Left colon (tissue), 2 donors: ENCODE measurements at regions not wholly inside any gene's neighbourhood (a gene's known extent, or its start where the extent isn't known, plus 50 kb on each side); places are given as distances from the start of the nearest gene placed in this dataset.

ENCODE experiments used
- ATAC-seq: fragments of 200-7000 bp; cut with Tn5 transposase; one replicate; pipeline ENCODE4 v1.9.1; 2020; ENCODE audit warnings: mild to moderate bottlenecking, moderate library complexity
- DNase-seq, 2 donors: peaks; one replicate each; pipeline ENCODE4 v3.0.0-alpha.2; 2020
- intact Hi-C, 2 donors: fragments of 100-400 bp; cut with DNase I in 1 of 2; cut with micrococcal nuclease in 1 of 2; formaldehyde crosslinking; loops; one replicate each; pipeline versions ENCODE4 v1.11.2 to v1.14.0; 2022; cut with DNase I, micrococcal nuclease
- donor health status: DM: no; HTN: no; CAD: no.
- donor health status: DM: yes; HTN: yes; CAD: no.

DNA sequence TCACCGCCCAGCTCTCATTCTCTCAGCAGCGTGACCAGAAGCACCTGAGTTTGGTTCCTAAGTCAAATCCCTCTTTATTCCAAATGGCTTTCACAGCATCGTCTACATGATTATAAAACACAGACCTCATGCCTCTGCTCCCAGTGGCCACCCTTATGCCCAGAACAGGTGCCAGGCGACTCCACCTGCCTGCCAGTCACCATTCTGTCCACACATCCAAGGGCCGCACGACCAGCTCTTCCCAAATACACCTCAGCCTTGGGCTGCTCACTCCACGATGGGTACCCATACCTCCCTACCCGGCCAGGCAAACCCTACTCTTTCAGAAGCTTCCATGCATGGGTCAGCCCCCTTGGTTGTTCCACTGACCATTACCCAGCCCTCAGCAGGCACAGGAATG is 851.6 kb upstream of the SALL3 start:
- intact Hi-C loops, result no loop called here
- no peak for ATAC-seq
- no peak for DNase-seq

DNA sequence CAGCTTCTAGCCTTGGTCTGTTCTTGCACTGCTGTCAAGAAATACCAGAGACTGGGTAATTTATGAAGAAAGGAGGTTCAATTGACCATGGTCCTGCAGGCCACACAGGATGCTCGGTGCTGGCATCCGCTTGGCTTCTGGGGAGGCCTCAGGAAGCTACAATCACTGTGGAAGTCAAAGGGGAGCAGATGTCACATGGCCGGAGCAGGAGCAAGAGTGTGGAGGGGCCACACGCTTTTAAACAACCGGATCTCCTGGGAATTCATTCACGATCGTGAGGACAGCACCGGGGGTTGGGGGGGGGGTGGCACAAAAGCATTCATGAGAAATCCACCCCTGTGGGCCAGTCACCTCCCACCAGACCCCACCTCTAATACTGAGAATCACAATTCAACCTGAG is 850.4 kb upstream of the SALL3 start:
- DNase-seq (no peak), ATAC-seq (no peak)
- intact Hi-C loops, result no loop called here

DNA sequence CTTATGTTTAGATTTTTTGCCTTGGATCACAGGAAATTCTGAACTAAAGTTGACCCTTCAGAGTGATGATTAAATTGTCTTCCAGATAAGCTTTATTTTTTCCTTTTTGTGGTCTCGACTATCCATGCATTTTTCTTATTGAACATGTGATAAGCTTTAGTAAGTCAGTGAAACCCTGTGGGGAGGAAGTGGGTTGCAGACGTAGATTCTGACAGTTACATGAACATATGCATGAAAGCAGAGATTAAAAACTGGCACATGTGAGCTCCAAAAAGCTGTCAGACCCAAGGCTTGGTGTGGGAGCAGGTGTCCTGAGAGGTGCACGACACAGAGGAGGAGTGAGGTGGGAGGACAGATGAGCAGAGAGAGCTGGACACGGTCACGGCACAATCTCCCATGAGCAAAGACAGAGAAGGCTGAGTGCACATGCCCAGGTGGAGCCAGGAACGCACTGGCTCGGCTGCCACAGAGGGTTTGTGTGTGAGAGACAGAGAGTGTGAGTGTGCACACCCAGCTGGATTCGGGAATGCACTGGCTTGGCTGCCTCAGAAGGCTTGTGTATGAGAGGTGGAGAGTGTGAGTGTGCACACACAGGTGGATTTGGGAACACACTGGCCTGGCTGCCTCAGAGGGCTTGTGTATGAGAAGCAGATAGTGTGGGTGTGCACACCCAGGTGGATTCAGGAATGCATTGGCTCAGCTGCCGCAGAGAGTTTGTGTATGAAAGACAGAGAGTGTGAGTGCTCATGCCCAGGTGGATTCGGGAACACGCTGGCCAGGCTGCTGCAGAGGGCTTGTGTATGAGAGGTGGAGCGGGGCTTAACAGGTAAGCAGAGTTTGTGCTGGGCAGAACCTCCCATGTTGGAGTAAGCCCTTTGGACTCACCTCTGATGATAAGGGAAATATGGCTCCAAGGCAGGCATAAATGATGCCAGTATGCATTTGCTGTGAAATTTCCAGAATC is 849.1 kb upstream of the SALL3 start:
- ATAC-seq (no peak), DNase-seq (no peak)
- intact Hi-C loops, result no loop called here

DNA sequence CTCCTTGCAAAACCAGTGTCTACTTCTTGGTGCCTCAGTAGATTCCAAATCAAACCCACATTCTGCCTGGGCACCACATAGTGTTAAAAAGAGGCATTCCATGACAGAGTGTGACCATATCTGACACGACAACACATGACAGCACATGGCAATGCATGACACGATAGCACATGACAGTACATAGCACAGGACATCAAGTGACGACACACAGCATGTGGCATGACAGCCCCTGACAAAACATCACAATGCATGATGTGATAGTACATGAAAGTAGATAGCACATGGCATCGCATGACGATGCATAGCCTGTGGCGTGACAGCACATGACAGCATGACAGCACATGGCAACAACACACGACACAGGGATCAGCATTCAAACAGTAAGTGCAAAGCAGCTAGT is 845.9 kb upstream of the SALL3 start:
- intact Hi-C loops, result no loop called here

DNA sequence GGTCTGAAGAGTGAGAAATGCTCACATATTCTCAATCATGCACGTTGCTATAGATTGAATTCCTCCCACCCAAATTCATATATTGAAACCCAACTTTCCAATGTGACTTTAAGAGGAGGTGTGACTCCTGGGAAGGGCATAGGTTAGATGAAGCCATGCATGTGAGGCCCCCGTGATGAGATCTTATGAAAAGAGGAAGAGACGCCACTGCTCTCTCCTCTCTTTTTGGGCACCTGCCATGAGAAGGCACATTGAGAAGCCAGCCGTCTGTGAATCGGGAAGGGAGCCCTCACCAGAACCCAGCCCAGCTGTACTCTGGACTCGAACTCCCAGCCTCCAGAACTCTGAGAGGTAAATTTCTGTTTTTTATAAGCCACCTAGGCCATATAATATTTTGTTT is 842.6 kb upstream of the SALL3 start:
- DNase-seq (no peak), ATAC-seq (no peak)
- intact Hi-C loops, result no loop called here

More for the DNA sequence above, 845.9 kb upstream of the SALL3 start:
- DNase-seq (no peak), ATAC-seq (no peak)

DNA sequence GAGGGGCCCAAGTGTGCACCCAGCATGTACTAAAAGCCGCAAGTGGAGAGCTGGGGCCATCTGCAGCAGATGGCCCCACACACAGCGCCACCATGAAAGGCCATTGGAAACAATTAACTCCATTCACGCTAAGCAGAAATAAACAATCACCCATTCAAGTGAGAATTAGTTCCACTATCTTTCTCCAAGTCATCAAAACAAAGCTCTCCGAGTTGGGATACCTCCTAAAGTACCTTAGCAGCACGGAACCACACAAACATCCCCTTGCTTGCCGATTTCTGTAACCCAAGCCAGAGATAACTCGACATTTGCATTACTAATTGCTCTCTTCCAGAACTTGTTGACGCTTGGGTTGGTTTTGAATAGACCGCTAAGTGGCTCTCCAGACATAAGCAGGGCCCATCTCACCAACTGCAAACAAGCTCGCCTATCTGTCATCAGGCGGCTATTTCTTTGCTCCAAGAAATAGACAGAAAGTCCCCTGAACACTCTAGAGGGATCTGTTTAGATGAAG is 840.6 kb upstream of the SALL3 start:
- intact Hi-C loops, result no loop called here
- DNase-seq, result no peak
- ATAC-seq, result no peak

DNA sequence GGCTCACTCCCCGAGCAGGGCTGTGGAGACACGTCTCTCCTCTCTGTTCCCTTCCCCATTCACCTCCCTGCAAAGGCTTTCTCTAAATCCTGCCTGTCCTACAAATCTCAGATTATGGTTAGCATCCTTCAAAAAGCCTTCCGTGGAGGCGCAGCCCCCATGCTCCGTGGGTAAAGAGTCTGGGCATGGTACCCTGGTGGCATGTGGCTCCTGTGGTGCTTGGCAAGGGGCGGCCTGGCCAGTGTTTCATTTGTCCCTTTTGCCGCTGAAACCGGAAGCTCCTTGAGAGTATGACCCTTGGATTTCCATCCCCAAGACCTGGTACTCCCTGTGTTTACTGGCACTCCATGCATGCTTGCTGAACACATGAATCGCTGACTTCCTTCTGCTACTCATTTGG is 839.3 kb upstream of the SALL3 start:
- DNase-seq, result no peak
- intact Hi-C loops, result no loop called here
- ATAC-seq, result no peak

DNA sequence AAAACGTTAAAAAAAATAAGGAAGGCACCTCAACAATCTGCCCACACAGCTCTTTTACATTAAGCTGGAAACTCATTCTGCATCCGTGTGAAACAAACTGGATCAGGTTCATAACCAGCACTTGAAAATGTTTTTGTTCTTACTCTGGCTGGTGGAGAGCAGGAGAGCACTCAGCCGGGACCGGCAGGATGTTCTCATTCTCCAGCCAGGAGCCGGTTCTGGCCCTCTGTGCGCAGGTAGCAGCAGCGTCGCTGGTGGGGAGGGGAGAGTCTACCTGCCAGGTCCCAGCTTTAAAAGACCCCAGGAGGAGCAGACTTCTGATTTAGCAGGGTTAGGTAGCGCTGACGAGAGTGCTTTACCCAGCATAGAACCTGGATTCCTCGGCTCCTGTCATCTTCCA is 834.9 kb upstream of the SALL3 start:
- ATAC-seq, result no peak
- intact Hi-C loops, result no loop called here
- no peak for DNase-seq

DNA sequence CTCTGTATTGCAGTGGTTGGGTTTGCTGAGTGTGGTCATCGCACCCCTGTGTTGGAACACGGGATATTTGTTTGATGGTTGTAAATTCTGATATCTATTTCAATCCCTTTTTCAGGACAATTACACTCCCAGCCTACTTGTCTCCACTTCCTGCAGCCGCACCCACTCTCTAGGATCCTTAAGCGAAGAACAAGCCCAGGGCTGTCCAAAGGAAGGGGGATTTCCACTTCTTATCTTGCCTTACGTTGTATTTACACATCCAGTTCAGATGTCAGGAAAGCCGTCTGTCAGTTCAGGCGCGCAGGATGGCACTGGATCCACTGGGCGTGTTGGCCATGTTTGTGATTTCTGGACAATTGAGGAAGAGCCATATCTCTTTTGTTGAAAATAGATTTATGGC is 834.5 kb upstream of the SALL3 start:
- DNase-seq, result peak in 1 of 2 donors; percentile 48
- intact Hi-C loops, result no loop called here
- ATAC-seq, result peak; percentile 68

DNA sequence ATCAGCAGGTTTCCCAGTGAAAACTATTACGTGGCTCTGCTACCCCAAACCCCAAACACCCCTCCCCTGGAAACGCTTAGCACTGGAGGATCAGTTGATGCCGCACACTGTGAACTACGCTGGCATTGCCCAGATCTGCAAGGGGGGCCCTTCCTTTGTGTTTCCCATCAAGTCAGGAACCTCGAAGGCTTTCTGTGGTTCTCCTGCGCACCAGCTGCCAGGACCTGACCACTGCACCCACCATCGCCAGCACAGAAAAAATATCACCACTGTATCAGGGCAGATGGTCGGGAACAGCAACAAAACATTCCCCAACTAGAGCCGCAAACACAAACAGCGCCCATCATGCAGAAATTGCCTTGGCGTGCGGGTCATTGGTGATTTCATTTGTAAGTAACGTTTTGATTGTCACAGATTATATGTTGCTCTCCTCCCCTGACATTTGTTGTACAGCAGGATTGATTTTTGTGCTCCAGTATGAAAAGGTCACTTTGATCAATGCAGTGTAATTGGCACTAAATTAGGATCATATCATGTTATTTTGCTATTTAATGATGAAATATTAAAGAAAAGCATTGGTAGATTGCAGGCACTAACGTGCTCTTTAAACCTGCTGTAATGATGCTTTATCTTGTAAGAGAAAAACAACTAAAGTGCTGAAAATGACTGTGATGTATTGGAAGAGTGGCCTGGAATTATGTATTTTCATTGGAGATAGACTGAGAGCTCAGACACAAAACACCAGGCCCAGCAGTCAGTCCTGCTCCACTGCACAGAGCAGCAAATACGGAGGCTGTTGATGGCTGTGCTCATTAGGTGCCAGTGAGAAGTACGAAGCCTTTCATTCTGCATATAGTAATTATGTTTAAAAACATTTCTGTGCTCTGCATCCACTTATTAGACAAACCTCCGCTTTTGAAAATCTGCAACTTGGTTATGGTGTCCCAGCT is 833.2 kb upstream of the SALL3 start:
- intact Hi-C loops, result no loop called here
- ATAC-seq (no peak), DNase-seq (no peak)

DNA sequence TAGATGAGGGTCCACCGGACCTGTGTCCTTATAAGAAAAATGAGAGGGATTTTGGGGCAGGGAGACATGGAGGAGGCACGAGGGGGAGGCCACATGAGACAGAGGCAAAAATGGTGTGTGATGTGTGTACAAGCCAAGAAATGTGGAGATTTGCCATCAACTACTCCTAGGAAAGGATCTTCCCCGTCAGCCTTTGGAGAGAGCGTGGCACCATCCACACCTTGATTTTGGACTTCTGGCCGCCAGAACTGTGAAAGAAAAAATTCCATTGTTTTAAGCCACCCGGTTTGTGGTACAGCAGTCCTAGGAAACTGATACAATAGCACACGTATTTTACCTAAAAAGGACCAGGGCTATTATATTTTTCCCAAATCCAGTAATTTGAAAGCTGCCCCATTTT is 829.0 kb upstream of the SALL3 start:
- intact Hi-C loops, result no loop called here
- DNase-seq (no peak), ATAC-seq (no peak)

DNA sequence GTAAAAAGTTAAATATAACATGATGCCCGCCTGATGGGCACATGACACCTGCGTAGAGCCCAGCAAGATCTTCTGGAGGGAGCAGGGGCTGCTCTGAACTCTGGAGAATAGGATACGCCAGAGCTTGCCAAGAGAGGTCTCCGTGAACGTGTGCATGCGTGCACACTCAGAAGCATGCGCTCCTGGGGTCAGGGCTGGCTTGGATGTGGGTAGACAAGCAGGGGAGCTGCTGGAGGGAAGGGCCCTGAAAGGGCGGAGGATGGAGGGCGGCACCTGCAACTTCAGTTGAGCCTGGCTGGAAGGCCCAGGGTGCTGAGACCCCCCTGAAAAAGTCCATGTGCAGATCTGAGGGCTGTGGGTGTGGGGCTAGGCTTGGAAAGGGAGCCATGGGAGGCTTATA is 828.4 kb upstream of the SALL3 start:
- DNase-seq (no peak), ATAC-seq (no peak)
- intact Hi-C loops, result no loop called here

DNA sequence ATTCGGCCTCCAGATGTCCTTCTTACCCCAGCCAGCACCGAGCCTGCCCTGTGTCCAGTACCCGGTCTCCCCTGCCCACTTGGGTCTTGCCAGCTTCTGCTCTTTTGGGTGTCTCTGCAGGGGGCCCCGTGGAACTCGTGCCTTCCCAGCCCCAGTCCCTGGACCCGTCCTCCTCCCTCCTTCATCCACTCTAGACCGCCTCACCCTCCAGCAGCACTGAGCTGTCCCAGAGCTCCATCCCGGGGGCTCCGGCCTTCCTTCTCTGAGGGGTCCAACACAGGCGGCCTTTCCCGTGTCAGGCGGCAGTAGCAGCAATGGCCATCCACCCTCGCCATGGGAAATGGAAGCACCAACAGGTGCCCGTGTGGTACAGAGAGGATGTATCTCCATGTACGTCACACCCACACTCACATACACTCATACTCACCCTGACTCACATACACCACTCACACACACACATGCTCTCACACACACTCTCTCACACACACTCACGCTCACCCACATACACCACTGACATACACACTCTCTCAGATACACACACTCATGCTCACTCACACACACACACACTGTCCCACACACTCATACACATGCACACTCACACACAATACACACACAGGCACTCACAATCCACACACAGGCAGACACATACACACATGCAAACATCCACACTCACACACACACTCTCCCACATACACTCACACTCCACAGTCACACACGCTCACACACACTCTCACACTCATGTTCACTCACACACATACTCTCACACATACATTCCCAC is 827.5 kb upstream of the SALL3 start:
- DNase-seq, result no peak
- no peak for ATAC-seq
- intact Hi-C loops, result no loop called here

DNA sequence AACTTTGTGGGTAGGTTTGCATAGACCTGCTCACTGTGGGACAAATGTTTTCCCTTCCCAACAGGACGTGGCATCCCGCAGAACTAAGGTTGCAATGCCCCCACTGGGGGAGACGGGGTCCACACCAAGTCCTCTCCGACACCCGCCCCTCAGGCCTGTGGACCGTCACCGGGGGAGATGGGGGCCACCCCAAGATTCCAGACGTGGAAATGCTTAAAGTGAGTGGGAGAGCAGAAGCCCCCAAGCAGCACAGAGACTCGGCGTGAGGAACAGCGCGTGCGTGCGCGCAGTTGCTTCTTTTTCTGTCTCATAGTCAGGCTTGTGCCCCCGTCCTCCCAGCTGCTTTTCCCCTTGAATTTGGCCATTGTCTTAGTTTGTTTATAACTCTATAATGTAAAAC is 826.3 kb upstream of the SALL3 start:
- no peak for ATAC-seq
- DNase-seq, result no peak
- intact Hi-C loops, result no loop called here

DNA sequence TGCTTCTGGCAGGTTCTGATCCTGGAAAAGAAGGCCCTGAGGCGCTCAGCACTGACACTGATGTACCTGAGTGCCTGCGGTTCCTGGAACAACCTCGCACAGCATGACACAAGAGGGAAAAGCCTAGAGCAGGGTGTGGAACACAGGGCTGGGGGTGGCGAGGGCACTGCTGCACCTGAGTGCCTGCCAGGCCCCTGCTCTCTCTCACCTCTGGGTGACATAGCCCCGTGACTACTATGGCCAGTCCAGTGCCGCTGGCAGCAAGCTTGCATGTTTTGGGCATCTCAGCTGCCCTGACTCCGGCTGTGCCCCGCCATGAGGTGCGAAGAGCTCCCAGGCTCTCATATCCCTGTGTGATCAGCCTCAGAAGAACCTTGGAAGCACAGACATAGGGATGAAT is 825.2 kb upstream of the SALL3 start:
- ATAC-seq, result no peak
- no peak for DNase-seq
- intact Hi-C loops, result no loop called here

DNA sequence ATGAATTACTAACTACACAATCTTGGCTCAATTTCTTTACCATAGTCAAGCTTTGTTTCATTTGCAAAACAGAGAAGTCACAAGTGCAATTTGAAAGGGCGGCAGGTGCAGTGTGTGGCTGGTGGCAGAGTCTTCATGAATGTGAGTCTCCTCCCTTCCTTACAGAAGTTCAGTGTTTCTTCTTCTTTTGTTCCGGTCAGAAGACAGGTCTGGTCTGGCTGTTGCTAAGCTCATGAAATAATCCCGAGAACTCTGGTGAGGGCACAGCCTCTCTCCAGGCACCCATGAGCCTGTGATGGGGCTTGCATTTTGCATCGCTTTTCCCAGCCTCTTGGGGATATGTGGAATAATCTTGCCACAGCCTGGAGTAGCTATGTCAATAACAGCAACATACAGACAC is 824.8 kb upstream of the SALL3 start:
- DNase-seq, result no peak
- ATAC-seq, result no peak
- intact Hi-C loops, result no loop called here

DNA sequence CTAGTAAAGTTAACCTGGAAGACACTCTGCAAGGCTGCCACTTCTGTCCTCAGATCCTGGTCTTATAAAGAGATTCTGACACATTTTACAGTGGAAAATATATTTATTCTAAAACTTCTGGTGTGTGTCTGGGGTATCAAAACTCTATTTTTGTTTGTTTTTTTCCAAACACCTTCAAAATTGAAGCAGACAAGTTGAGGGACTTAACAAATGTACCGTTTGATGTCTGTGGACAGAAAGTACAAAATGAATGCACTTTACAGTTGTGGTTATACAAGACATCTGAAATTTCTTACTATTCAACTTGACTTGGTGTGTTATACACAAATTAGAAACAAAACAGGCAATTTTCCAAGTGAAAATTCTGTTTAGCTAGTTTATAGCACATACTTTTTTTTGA is 823.2 kb upstream of the SALL3 start:
- DNase-seq, result no peak
- no peak for ATAC-seq
- intact Hi-C loops, result no loop called here

DNA sequence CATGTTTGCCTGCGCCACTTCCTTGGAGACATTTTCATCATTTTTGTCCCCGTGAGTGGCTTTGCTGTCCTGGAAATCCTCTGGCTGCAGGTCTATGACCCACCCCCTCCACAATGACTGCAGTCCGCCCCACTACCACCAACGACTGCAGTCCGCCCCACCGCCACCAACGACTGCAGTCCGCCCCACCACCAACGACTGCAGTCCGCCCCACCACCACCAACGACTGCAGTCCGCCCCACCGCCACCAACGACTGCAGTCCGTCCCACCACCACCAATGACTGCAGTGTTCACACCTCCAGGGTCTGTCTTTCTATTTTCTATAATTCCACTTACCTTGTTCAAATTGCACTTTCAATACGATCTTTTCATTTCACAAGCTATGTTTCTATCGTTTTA is 820.7 kb upstream of the SALL3 start:
- intact Hi-C loops, result no loop called here
- no peak for ATAC-seq
- no peak for DNase-seq

DNA sequence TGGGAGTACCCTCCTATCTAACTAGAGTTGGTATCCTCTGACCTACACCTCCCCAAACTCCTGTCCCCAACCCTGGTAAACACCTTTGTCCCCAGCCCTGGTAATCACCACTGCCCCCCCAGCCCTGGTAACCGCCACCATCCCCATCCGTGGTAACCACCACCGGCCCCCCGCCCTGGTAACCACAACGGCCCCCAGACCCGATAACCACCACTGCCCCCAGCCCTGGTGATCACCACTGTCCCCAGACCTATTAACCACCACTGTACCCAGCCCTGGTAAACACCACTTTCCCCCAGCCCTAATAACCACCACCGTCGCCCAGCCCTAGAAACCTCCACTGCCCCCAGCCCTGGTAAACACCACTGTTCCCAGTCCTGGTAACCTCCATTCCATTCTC is 820.2 kb upstream of the SALL3 start:
- ATAC-seq (no peak), DNase-seq (no peak)
- intact Hi-C loops, result no loop called here
